H4 (cell line): ENCODE measurements at regions not wholly inside any gene's neighbourhood (a gene's known extent, or its start where the extent isn't known, plus 50 kb on each side); places are given as distances from the start of the nearest gene placed in this dataset.
A peak's percentile ranks its signal among the peaks of the same experiment; 100 is the strongest.
"Not testable (repeated sequence)": the region's sequence is repeated elsewhere in the genome, so short reads cannot be mapped to it uniquely, and the experiment has no call there.

ENCODE experiments used
- DNase-seq: peaks from one replicate; pipeline ENCODE4 v3.0.0-alpha.2; 2015; ENCODE audit warnings: low spot score

- no peak for DNase-seq
These were observed 57.7 kb upstream of the AADACL2 start for GRCh38 chr3:151675858-151676615.

- DNase-seq: no peak
These were observed 59.8 kb upstream of the AADACL2 start for GRCh38 chr3:151673974-151674373.

GRCh38 chr3:151667762-151668161 lies 66.0 kb upstream of the AADACL2 start:
- not testable (repeated sequence) for DNase-seq

GRCh38 chr3:151660885-151661284 lies 72.8 kb upstream of the AADACL2 start:
- DNase-seq: no peak

DNA sequence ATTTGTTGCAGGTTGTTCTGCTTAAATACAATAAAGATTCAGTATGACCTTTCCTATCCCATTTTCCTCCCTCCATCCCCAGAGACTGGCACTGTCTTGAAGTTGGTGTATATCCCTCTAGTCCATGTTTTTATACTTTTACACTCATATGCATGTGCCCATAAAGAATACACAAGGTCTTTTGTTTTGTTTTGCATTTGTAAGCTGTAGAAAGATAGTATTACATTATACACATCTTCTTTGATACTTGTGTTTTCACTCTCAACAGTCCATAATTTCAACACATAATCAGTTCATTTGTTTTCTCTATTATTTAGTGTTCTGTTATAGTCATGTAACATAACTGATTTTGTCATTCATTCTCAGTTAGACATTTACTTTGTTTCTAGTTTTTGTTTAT lies 88.7 kb upstream of the AADACL2 start:
- no peak for DNase-seq

GRCh38 chr3:151644020-151644620 lies 89.6 kb upstream of the AADACL2 start:
- DNase-seq: no peak

- no peak for DNase-seq
These were observed 94.3 kb upstream of the AADACL2 start for GRCh38 chr3:151639418-151639740.

DNA sequence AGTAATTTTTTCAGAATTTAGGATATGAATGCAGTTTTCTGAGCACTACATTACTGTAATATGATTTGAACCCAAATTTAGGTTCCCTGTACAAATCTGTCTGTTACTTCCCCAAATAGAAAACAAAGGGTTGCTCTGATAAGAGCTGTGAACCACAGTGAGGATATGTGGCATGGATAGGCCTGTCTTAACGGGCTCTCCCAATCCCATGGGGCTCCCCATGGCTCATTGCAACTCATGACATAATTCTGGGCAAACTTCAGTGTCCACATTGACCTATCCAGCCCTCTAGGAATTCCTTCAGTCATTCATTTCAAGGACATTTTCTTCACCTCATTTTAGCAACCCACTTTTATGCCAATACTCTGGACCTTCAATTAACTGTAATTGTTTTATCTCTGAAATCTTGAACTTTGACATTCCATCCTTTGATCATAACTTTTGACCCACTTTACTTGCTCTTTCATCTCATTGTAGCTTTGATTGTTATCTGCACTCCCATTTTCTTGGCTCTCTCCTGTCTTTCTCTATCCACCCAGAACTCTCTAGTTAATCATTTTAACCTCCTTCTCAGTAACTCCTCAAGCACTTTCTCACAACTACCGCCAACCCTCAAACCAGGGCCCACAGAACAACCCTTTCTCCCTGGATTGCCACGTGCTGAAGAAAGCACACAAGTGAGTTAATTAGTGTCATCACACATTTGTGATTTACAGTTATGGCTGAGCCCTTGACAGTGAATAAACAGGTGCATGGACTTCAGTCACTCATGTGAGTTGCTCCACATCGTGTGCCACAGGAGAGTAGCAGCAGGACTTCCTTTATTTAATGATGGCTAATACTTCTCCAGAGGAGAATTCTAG lies 94.9 kb upstream of the AADACL2 start:
- DNase-seq: no peak

GRCh38 chr3:151635905-151636304 lies 97.8 kb upstream of the AADACL2 start:
- no peak for DNase-seq

DNA sequence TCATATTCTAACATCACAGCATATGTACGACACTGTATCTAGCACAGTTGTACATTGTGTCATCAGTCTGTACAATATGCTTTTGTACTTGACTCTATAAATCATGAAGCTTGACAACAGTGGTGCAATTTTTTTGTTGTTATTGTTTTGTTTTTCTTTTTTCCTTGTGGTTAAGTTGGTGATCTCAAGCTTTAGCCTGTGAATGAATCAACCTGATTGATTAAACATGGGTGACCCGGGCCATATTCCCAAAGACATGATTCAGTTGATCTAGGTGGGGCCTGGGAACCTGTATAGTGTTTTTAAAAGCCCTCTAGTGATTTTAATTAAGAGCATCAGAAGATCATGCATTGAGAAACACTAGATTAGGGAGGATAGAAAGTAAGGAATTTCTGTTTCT lies 101.8 kb upstream of the AADACL2 start:
- no peak for DNase-seq

GRCh38 chr3:151630938-151631441 lies 102.7 kb upstream of the AADACL2 start:
- DNase-seq: peak; percentile 51

- DNase-seq: peak; percentile 21
These were observed 103.7 kb upstream of the AADACL2 start for GRCh38 chr3:151630035-151630434.

GRCh38 chr3:151625586-151625985 lies 108.1 kb upstream of the AADACL2 start:
- DNase-seq: no peak

DNA sequence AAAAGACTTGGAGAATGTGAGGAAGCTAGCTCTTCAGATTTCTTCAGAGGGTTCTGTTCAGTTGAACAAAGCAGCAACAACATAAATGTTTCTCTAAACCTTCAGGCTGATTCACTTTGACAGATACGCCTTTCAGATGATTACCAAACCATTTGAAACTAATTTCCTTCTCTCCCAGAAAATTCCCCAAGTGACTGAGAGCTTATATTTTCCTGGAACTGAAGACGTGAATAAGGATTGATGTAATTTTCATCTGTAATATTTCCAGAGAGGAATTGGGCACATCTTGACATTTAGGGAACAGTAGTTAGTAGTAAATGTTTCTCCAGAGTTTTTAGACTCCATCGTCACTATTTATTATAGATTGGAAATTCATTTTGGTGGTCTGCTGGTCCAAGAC lies 108.6 kb upstream of the AADACL2 start:
- no peak for DNase-seq

DNA sequence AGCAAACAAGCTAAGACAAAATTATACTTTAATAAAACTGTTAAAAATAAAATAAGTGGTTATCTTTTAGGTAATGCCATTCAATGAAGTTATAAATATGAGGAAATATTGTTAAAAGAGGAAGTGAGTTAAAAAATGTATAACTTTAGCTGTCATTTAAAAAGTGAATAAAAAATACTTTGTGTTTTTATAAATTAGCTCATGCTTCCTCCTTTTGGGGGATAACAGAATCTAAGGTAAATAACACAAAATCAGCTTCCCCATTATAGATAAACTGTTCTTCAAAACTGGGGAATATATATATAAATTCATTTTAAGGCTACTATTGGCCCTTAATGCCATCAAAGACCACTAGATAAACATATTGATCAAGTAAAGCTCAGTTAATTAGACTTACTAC lies 113.7 kb upstream of the AADACL2 start:
- DNase-seq: no peak

DNA sequence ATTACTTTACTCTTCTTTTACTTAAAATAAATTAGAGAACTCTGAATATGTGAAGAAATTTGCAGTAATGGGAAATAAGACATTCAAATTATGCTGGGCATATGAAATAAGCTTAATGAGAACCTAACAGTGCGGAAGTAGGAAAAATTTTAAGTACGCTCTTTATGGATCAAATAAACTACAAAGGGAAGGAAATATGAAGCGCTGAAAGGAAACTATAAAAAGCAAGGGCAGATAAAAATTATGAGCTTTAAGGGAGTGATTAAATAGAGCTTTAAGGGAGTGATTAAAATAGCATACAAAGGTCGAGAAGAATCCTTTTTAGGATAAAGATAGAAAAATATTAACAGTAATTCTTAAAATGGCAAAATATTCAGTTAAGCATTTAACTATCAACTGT lies 118.3 kb upstream of the AADACL2 start:
- DNase-seq: no peak

DNA sequence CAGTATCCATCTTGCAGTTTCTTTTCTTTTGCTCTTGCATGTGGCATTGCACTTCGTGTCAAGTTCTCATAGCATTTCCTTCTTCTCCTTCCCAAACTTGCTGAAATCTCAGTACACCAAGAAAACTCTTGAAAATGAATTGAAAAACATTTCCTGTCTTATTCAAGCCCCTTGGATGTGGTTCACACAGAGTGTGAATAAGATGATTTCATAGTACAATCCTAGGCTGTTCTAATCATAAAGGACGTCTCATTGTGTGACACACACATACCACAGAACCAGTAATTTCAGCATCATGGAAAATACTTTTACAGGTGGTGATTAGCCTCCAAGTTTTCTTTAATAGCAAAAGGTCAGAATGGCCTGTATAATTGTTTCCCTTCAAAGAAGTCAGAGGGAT lies 121.6 kb upstream of the AADACL2 start:
- no peak for DNase-seq

- no peak for DNase-seq
These were observed 122.3 kb upstream of the AADACL2 start for GRCh38 chr3:151611419-151611818.

DNA sequence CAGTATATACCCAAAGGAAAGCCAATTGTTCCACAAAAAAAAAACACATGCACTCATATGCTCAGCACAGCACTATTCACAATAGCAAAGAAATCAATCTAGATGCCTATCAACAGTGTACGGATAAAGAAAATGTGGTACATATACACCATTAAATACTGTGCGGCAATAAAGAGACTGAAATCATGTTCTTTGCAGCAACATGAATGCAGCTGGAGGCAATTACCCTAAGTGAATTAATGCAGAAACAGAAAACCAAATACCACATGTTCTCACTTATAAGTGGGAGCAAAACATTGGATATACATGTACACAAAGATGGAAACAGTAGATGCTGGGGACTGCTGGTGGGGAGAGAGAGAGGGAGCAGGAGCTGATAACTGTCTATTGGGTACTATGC lies 124.2 kb upstream of the AADACL2 start:
- DNase-seq: no peak

- DNase-seq: no peak
These were observed 128.8 kb upstream of the AADACL2 start for GRCh38 chr3:151604891-151605290.

GRCh38 chr3:151600783-151601182 lies 132.9 kb upstream of the AADACL2 start:
- DNase-seq: no peak

- DNase-seq: no peak
These were observed 134.5 kb upstream of the AADACL2 start for GRCh38 chr3:151599103-151599672.
